HepG2 (cell line): ENCODE measurements at regions not wholly inside any gene's neighbourhood (a gene's known extent, or its start where the extent isn't known, plus 50 kb on each side); places are given as distances from the start of the nearest gene placed in this dataset.

ENCODE experiments used
- ATAC-seq: fragments of 200-7000 bp; cut with Tn5 transposase; 3 replicates; pipeline ENCODE4 v1.9.1; 2020; ENCODE audit warnings: mild to moderate bottlenecking, moderate library complexity
- BruUV-seq: library from RNA; stranded (reverse); fragments of 400-500 nt; replicated peaks from 2 replicates; lab custom pipeline; 2021; lab: Mats Ljungman, UMichigan
- CTCF ChIA-PET: fragments of 300-600 bp; formaldehyde crosslinking; extraction: SDS; loops from one replicate; lab custom pipeline; 2021; ENCODE audit warnings: low total read pairs, inconsistent platforms, low intra/inter-chr PET ratio; lab: Yijun Ruan, JAX
- POLR2A ChIA-PET: fragments of 350-600 bp; sonication (Branson Sonifier 250); formaldehyde crosslinking; loops from one replicate; lab custom pipeline; 2020; ENCODE audit warnings: antibody characterized with exemption, inconsistent platforms; lab: Yijun Ruan, JAX
- DNase-seq: peaks from one replicate; pipeline ENCODE4 v3.0.0-alpha.2; 2015; ENCODE audit warnings: low spot score
- FAIRE-seq: peaks from 3 replicates; lab custom pipeline; 2011; peaks lifted over from hg19 to GRCh38; lab: Jason Lieb, UNC
- H2AFZ ChIP-seq: one replicate; pipeline ENCODE4 v1.6.1; 2011; ENCODE audit warnings: low read length, inconsistent platforms
- H3K27ac ChIP-seq: fragments of 300-600 bp; 3 replicates; pipeline ENCODE4 v1.8.0; 2011; ENCODE audit warnings: mixed run types, mild to moderate bottlenecking, mixed read lengths, low read length, inconsistent platforms; ENCODE audit not compliant: insufficient read depth; ENCODE audit errors: extremely low read length
- H3K27me3 ChIP-seq, 2 experiments: fragments of 200-600 bp in 1 of 2; 2 replicates in 1 of 2; 3 replicates in 1 of 2; pipeline versions ENCODE4 v1.6.0 to v1.8.0; 2011; ENCODE audit warnings: low read length in 2 of 2, mild to moderate bottlenecking in 2 of 2, moderate library complexity in 2 of 2, inconsistent platforms in 1 of 2; ENCODE audit not compliant: insufficient read depth in 2 of 2, control insufficient read depth in 1 of 2
- H3K36me3 ChIP-seq, 2 experiments: fragments of 200-600 bp in 1 of 2; replicated peaks in 1 of 2; 2 replicates in 1 of 2; 3 replicates in 1 of 2; pipeline versions ENCODE4 v1.5.1 to v1.8.0; 2011; ENCODE audit warnings: low read length in 2 of 2, inconsistent platforms in 1 of 2; ENCODE audit not compliant: insufficient read depth in 2 of 2, control insufficient read depth in 1 of 2
- H3K4me1 ChIP-seq: 2 replicates; pipeline ENCODE4 v1.5.1; 2012; ENCODE audit warnings: low read length, inconsistent platforms; ENCODE audit not compliant: insufficient read depth
- H3K4me2 ChIP-seq: 2 replicates; pipeline ENCODE4 v1.6.0; 2011; ENCODE audit warnings: low read depth, low read length, inconsistent platforms
- H3K4me3 ChIP-seq, 3 experiments: fragments of 200-600 bp in 1 of 3; sonication (generic), shearing (Covaris generic) in 1 of 3; replicated peaks in 1 of 3; 2 replicates each; pipeline ENCODE4 v1.5.1; 2011 to 2016; ENCODE audit warnings: low read length in 3 of 3, inconsistent platforms in 2 of 3, low read depth in 2 of 3, mild to moderate bottlenecking in 2 of 3, control low read depth in 1 of 3, mixed read lengths in 1 of 3; ENCODE audit not compliant: insufficient read depth in 1 of 3
- H3K79me2 ChIP-seq: one replicate; pipeline ENCODE4 v1.6.1; 2011; ENCODE audit warnings: low read length, inconsistent platforms; ENCODE audit not compliant: insufficient read depth
- H3K9ac ChIP-seq: 2 replicates; pipeline ENCODE4 v1.6.0; 2011; ENCODE audit warnings: mild to moderate bottlenecking, low read depth, low read length, inconsistent platforms; ENCODE audit not compliant: insufficient read depth
- H3K9me3 ChIP-seq: 2 replicates; pipeline ENCODE4 v1.5.1; 2012; ENCODE audit warnings: mild to moderate bottlenecking, low read length
- H4K20me1 ChIP-seq: 2 replicates; pipeline ENCODE4 v1.6.0; 2011; ENCODE audit warnings: inconsistent platforms, mild to moderate bottlenecking, low read length, moderate library complexity; ENCODE audit not compliant: insufficient read depth
- ATF7-NPFF ChIP-seq: sonication (generic); formaldehyde crosslinking; IDR thresholded peaks from 2 replicates; pipeline ENCODE4 v1.8.1; 2023; ENCODE audit warnings: mild to moderate bottlenecking, low read depth, missing genetic modification reagents, moderate library complexity
- BHLHE40 ChIP-seq: IDR thresholded peaks from 2 replicates; pipeline ENCODE4 v1.6.1; 2011; ENCODE audit warnings: low read length, improper control_type of control experiment
- CCAR2 ChIP-seq: fragments of 200-400 bp; formaldehyde crosslinking; optimal IDR thresholded peaks from 2 replicates; pipeline ENCODE3; 2018; ENCODE audit warnings: low read depth, mild to moderate bottlenecking, low read length, moderate library complexity
- HMG20A ChIP-seq: IDR thresholded peaks from 2 replicates; pipeline ENCODE4 v1.6.1; 2016; ENCODE audit warnings: borderline replicate concordance
- KLF6 ChIP-seq: IDR thresholded peaks from 2 replicates; pipeline ENCODE4 v1.8.0; 2016; ENCODE audit warnings: missing biosample characterization, missing genetic modification reagents
- MTA3 ChIP-seq: sonication (generic); formaldehyde crosslinking; IDR thresholded peaks from 2 replicates; pipeline ENCODE4 v1.4.0; 2020; ENCODE audit warnings: missing genetic modification reagents
- NR2F2 ChIP-seq: IDR thresholded peaks from 2 replicates; pipeline ENCODE4 v1.6.1; 2012; ENCODE audit warnings: low read depth, inconsistent platforms, borderline replicate concordance
- PHF5A ChIP-seq: IDR thresholded peaks from one replicate; pipeline ENCODE4 v1.6.1; 2018; ENCODE audit warnings: low read depth, missing genetic modification reagents; ENCODE audit not compliant: unreplicated experiment
- RELA ChIP-seq: sonication (generic); formaldehyde crosslinking; IDR thresholded peaks from 2 replicates; pipeline ENCODE4 v1.4.0; 2020; ENCODE audit warnings: missing genetic modification reagents
- SSRP1 ChIP-seq: IDR thresholded peaks from 2 replicates; pipeline ENCODE4 v1.6.1; 2016; ENCODE audit warnings: control low read depth
- TOE1 ChIP-seq: sonication (generic); formaldehyde crosslinking; IDR thresholded peaks from 2 replicates; pipeline ENCODE4 v1.4.0; 2020; ENCODE audit warnings: mild to moderate bottlenecking, missing genetic modification reagents
- ZBTB8A ChIP-seq: sonication (generic); formaldehyde crosslinking; IDR thresholded peaks from 2 replicates; pipeline ENCODE4 v1.4.0; 2020; ENCODE audit warnings: mild to moderate bottlenecking, low read depth, missing genetic modification reagents, borderline replicate concordance
- ZNF138 ChIP-seq: sonication (generic); formaldehyde crosslinking; IDR thresholded peaks from 2 replicates; pipeline ENCODE4 v1.5.0; 2020; ENCODE audit warnings: mild to moderate bottlenecking, low read depth, missing genetic modification reagents
- ZNF331 ChIP-seq: sonication (generic); formaldehyde crosslinking; IDR thresholded peaks from 2 replicates; pipeline ENCODE4 v1.4.0; 2020; ENCODE audit warnings: missing genetic modification reagents
- ZNF44 ChIP-seq: sonication (generic); formaldehyde crosslinking; IDR thresholded peaks from 2 replicates; pipeline ENCODE4 v1.5.1; 2020; ENCODE audit warnings: mild to moderate bottlenecking, missing genetic modification reagents
- ZNF605 ChIP-seq: sonication (generic); formaldehyde crosslinking; IDR thresholded peaks from 2 replicates; pipeline ENCODE4 v1.8.0; 2022; ENCODE audit warnings: mild to moderate bottlenecking, missing genetic modification reagents
- ZNF644 ChIP-seq: IDR thresholded peaks from 2 replicates; pipeline ENCODE4 v1.6.1; 2016; ENCODE audit warnings: low read depth
- ZNF772 ChIP-seq: sonication (generic); formaldehyde crosslinking; IDR thresholded peaks from 2 replicates; pipeline ENCODE4 v1.5.0; 2020; ENCODE audit warnings: mild to moderate bottlenecking, missing genetic modification reagents
- ZNF841 ChIP-seq: sonication (generic); formaldehyde crosslinking; IDR thresholded peaks from 2 replicates; pipeline ENCODE4 v1.8.1; 2023; ENCODE audit warnings: missing genetic modification reagents, borderline replicate concordance
- ZNF891 ChIP-seq: sonication (generic); formaldehyde crosslinking; IDR thresholded peaks from 2 replicates; pipeline ENCODE4 v1.5.0; 2020; ENCODE audit warnings: mild to moderate bottlenecking, missing genetic modification reagents
- WGBS: methylation state at CpG from one replicate; pipeline ENCODE4 v1.1.6; 2017; ENCODE audit warnings: low lambda C conversion rate; 5-methylcytosine and 5-hydroxymethylcytosine counted together
- in situ Hi-C: cut with HindIII; loops from 2 replicates; pipeline ENCODE4 v1.10.0; 2017; ENCODE audit warnings: low pct_unique_long_range_greater_than_20kb; ENCODE audit not compliant: extremely low pct_ligation_motif_present
- intact Hi-C: fragments of 100-400 bp; cut with micrococcal nuclease; formaldehyde crosslinking; loops from one replicate; pipeline ENCODE4 v1.10.0; 2022; ENCODE audit not compliant: unreplicated experiment
- TF ChIP-seq, protein P1 (sequence below): sonication (generic); formaldehyde crosslinking; IDR thresholded peaks from 2 replicates; pipeline ENCODE4 v1.4.0; 2020; ENCODE audit warnings: missing genetic modification reagents, borderline replicate concordance
- TF ChIP-seq, protein P2 (sequence below): sonication (generic); formaldehyde crosslinking; IDR thresholded peaks from 2 replicates; pipeline ENCODE4 v1.4.0; 2020; ENCODE audit warnings: missing genetic modification reagents, borderline replicate concordance

DNA sequence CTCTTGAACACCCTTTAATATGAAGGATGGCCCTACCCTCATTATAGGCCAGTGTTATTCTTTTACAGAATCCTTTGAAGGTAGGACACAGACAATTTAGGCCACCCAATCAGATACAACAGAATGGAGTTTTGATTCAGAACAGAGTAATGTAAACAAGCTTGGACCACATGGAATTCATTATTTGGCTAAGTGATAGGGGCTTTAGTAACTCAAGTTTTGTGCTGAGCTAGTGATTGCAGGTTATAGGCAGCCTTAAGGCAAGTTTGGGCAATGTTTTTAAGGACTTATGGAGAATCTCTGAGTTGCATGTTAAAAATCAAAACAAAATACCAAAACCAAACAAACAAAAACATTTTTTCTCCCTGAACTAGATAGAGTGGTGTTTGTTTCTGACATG is 312.1 kb upstream of the ROBO1 start:
- FAIRE-seq = no peak
- TF ChIP-seq ZNF644 (CRISPR knock-in tag) = no peak
- no peak for TF ChIP-seq BHLHE40
- TF ChIP-seq, protein P1, sequence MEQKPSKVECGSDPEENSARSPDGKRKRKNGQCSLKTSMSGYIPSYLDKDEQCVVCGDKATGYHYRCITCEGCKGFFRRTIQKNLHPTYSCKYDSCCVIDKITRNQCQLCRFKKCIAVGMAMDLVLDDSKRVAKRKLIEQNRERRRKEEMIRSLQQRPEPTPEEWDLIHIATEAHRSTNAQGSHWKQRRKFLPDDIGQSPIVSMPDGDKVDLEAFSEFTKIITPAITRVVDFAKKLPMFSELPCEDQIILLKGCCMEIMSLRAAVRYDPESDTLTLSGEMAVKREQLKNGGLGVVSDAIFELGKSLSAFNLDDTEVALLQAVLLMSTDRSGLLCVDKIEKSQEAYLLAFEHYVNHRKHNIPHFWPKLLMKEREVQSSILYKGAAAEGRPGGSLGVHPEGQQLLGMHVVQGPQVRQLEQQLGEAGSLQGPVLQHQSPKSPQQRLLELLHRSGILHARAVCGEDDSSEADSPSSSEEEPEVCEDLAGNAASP (CRISPR knock-in tag) = no peak
- no peak for TF ChIP-seq ZNF331 (CRISPR knock-in tag)
- TF ChIP-seq SSRP1 (CRISPR knock-in tag) = no peak
- no peak for TF ChIP-seq TOE1 (CRISPR knock-in tag)
- TF ChIP-seq MTA3 (CRISPR knock-in tag) = no peak
- TF ChIP-seq ZNF605 = no peak
- no peak for TF ChIP-seq ATF7-NPFF (CRISPR knock-in tag)

DNA sequence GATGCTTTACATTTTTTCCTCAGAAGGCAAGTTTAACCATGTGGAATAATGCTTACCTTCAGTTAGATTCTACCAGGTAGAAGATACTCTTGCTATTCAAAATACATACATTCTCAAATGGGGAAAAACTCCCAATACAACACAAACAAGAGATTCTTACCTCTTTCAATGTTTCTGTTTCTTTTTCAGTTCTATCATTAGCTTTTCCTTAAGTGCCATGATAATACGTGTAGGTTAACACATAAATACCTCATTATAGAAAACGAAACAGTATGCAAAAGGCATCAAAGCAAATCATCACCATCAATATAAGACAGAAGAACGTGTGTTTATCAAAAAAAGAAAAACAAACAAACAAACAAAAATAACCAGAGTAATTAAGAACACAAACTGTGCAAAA is 300.7 kb upstream of the ROBO1 start:
- under 1% methylated on average over 3 of the region's 3 CpGs for WGBS
- Histone ChIP-seq H3K4me2 (no peak overlapping the region), H3K9ac (no peak overlapping the region), H2AFZ (no peak overlapping the region), H3K27me3 (no peaks in the 10 kb centered on the region), H3K36me3 (no peaks in the 10 kb centered on the region), H3K4me1 (no peaks in the 10 kb centered on the region), H3K79me2 (no peaks in the 10 kb centered on the region), H3K27ac (no peak overlapping the region), H3K9me3 (no peaks in the 10 kb centered on the region), H3K4me3 (no peak overlapping the region), H4K20me1 (no peaks in the 10 kb centered on the region)
- DNase-seq = no peak
- CTCF ChIA-PET = no interaction called here
- POLR2A ChIA-PET = no interaction called here
- BruUV-seq = no TSS peak
- in situ Hi-C loops (no loop called here), intact Hi-C loops (no loop called here)
- ATAC-seq = no peak
- FAIRE-seq = no peak
- no peak for TF ChIP-seq ZNF891
- no peak for TF ChIP-seq NR2F2
- TF ChIP-seq PHF5A (CRISPR knock-in tag) = no peak
- TF ChIP-seq KLF6 = no peak
- no peak for TF ChIP-seq ZNF138
- no peak for TF ChIP-seq ZNF44 (CRISPR knock-in tag)
- no peak for TF ChIP-seq ZBTB8A (CRISPR knock-in tag)
- TF ChIP-seq CCAR2 = no peak
- TF ChIP-seq, protein P2, sequence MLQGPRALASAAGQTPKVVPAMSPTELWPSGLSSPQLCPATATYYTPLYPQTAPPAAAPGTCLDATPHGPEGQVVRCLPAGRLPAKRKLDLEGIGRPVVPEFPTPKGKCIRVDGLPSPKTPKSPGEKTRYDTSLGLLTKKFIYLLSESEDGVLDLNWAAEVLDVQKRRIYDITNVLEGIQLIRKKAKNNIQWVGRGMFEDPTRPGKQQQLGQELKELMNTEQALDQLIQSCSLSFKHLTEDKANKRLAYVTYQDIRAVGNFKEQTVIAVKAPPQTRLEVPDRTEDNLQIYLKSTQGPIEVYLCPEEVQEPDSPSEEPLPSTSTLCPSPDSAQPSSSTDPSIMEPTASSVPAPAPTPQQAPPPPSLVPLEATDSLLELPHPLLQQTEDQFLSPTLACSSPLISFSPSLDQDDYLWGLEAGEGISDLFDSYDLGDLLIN = no peak
- TF ChIP-seq HMG20A (CRISPR knock-in tag) = no peak
- TF ChIP-seq ZNF841 (CRISPR knock-in tag) = no peak
- no peak for TF ChIP-seq ZNF772
- TF ChIP-seq RELA (CRISPR knock-in tag) = no peak

More for the DNA sequence above, 312.1 kb upstream of the ROBO1 start:
- no peak overlapping the region for H3K27ac ChIP-seq
- POLR2A ChIA-PET = no interaction called here
- H4K20me1 ChIP-seq = no peaks in the 10 kb centered on the region
- ATAC-seq (no peak), DNase-seq (no peak)
- in situ Hi-C loops (no loop called here), intact Hi-C loops (no loop called here)
- no peaks in the 10 kb centered on the region for H3K4me1 ChIP-seq
- H2AFZ ChIP-seq = no peak overlapping the region
- H3K36me3 ChIP-seq = no peaks in the 10 kb centered on the region
- H3K9me3 ChIP-seq = no peaks in the 10 kb centered on the region
- no TSS peak for BruUV-seq
- no peak overlapping the region for H3K4me2 ChIP-seq
- CTCF ChIA-PET = no interaction called here
- no peak overlapping the region for H3K4me3 ChIP-seq
- no peaks in the 10 kb centered on the region for H3K79me2 ChIP-seq
- H3K9ac ChIP-seq = no peak overlapping the region
- no peaks in the 10 kb centered on the region for H3K27me3 ChIP-seq
